Hepatocyte (in vitro differentiated cells): ENCODE measurements at regions not wholly inside any gene's neighbourhood (a gene's known extent, or its start where the extent isn't known, plus 50 kb on each side); places are given as distances from the start of the nearest gene placed in this dataset.

Source experiments
- DNase-seq: peaks from one replicate; pipeline ENCODE4 v3.0.0-alpha.2; 2016; ENCODE audit warnings: low spot score
- H2AFZ ChIP-seq: fragments of 200-600 bp; sonication (generic); 2 replicates; pipeline ENCODE4 v1.6.0; 2016; ENCODE audit warnings: antibody characterized with exemption, mild to moderate bottlenecking
- H3K27ac ChIP-seq: fragments of 200-600 bp; sonication (generic); 2 replicates; pipeline ENCODE4 v1.5.1; 2016; ENCODE audit warnings: mild to moderate bottlenecking
- H3K27me3 ChIP-seq: fragments of 200-600 bp; sonication (generic); 2 replicates; pipeline ENCODE4 v1.6.1; 2016
- H3K36me3 ChIP-seq: fragments of 200-600 bp; sonication (generic); replicated peaks from 2 replicates; pipeline ENCODE4 v1.5.1; 2016; ENCODE audit warnings: low read depth; ENCODE audit not compliant: insufficient read depth
- H3K4me1 ChIP-seq: fragments of 200-600 bp; sonication (generic); 2 replicates; pipeline ENCODE4 v1.5.1; 2016; ENCODE audit warnings: mild to moderate bottlenecking, moderate library complexity; ENCODE audit not compliant: insufficient read depth
- H3K4me2 ChIP-seq: fragments of 200-600 bp; sonication (generic); 2 replicates; pipeline ENCODE4 v1.6.0; 2016
- H3K4me3 ChIP-seq: fragments of 200-600 bp; sonication (generic); 2 replicates; pipeline ENCODE4 v1.5.1; 2016; ENCODE audit warnings: mild to moderate bottlenecking
- H3K79me2 ChIP-seq: fragments of 200-600 bp; sonication (generic); 2 replicates; pipeline ENCODE4 v1.6.0; 2017; ENCODE audit warnings: mild to moderate bottlenecking
- H3K9me2 ChIP-seq: fragments of 200-600 bp; sonication (generic); replicated peaks from 2 replicates; pipeline ENCODE4 v1.6.0; 2017; ENCODE audit warnings: mild to moderate bottlenecking; ENCODE audit not compliant: insufficient read depth
- H3K9me3 ChIP-seq: fragments of 200-600 bp; sonication (generic); 2 replicates; pipeline ENCODE4 v1.5.1; 2016; ENCODE audit warnings: low read depth, mild to moderate bottlenecking
- H4K20me1 ChIP-seq: fragments of 200-600 bp; sonication (generic); 2 replicates; pipeline ENCODE4 v1.6.0; 2016; ENCODE audit warnings: mild to moderate bottlenecking; ENCODE audit not compliant: insufficient read depth, poor library complexity, severe bottlenecking
- EZH2 ChIP-seq: fragments of 200-600 bp; sonication (generic); IDR thresholded peaks from 2 replicates; pipeline ENCODE4 v1.6.1; 2016; ENCODE audit warnings: antibody characterized with exemption, mild to moderate bottlenecking, borderline replicate concordance
- EZH2phosphoT487 ChIP-seq: fragments of 200-600 bp; sonication (generic); IDR thresholded peaks from one replicate; pipeline ENCODE4 v1.6.1; 2018; ENCODE audit warnings: antibody characterized with exemption, mild to moderate bottlenecking, low read depth, moderate library complexity; ENCODE audit not compliant: unreplicated experiment, severe bottlenecking
- WGBS: methylation state at CpG from one replicate; pipeline ENCODE4 v1.1.6; 2016; ENCODE audit warnings: low lambda C conversion rate; ENCODE audit errors: missing lambda C conversion rate; 5-methylcytosine and 5-hydroxymethylcytosine counted together
- TF ChIP-seq, protein P1 (sequence below): fragments of 200-600 bp; sonication (generic); IDR thresholded peaks from 2 replicates; pipeline ENCODE4 v1.5.1; 2016; ENCODE audit warnings: antibody characterized with exemption, mild to moderate bottlenecking; ENCODE audit not compliant: poor library complexity

DNA sequence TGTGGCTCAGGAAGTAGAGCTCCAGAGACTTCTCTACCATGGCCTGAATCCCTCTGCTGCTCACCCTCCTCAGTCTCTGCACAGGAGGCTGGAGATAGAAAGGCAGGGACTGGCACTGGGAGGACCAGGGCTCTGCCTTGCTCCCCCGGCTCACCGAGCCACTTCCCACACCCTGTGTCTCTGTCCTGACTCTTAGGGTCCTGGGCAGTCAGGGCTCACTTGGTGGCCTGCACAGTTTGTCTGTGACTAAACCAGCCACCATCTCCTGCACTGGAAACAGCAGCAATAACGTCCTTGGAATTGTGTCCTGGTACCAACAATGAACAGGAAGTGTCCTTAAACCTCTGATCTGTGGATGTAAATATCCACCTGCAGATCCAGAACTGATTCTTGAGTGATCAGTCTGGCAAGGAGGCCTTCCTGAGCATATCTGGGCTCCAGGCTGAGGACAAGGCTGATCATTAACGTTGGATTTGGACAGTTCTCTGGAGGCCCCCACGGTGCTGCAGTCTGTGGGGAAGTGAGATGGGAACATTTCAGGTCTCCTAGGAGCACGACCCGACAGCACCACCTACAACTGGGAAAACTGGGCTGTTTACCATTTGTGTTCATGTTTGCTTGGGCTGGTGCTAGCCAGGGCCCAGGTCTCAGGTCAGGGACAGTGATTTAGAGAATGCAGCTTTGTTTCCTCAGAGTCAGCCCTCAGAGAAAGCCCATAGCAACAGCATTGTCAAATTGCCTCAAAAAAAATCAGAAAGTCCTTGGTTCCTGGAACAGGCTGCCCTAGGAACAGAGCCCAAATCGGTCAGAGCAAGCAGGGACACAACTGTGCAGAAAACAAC lies 82.5 kb downstream of the ZNF280B start:
- H3K4me1 ChIP-seq, result no peaks in the 10 kb centered on the region
- WGBS, result 67% methylated on average over 8 of the region's 8 CpGs
- H3K4me2 ChIP-seq, result no peak overlapping the region
- no peak overlapping the region for H3K27ac ChIP-seq
- no peak for DNase-seq
- H4K20me1 ChIP-seq, result no peaks in the 10 kb centered on the region
- H2AFZ ChIP-seq, result no peak overlapping the region
- H3K9me3 ChIP-seq, result no peaks in the 10 kb centered on the region
- no peak overlapping the region for H3K4me3 ChIP-seq
- H3K36me3 ChIP-seq, result no peaks in the 10 kb centered on the region
- peaks cover 16% of the 10 kb centered on the region for H3K27me3 ChIP-seq
- TF ChIP-seq, protein P1, sequence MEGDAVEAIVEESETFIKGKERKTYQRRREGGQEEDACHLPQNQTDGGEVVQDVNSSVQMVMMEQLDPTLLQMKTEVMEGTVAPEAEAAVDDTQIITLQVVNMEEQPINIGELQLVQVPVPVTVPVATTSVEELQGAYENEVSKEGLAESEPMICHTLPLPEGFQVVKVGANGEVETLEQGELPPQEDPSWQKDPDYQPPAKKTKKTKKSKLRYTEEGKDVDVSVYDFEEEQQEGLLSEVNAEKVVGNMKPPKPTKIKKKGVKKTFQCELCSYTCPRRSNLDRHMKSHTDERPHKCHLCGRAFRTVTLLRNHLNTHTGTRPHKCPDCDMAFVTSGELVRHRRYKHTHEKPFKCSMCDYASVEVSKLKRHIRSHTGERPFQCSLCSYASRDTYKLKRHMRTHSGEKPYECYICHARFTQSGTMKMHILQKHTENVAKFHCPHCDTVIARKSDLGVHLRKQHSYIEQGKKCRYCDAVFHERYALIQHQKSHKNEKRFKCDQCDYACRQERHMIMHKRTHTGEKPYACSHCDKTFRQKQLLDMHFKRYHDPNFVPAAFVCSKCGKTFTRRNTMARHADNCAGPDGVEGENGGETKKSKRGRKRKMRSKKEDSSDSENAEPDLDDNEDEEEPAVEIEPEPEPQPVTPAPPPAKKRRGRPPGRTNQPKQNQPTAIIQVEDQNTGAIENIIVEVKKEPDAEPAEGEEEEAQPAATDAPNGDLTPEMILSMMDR, result no peak
- TF ChIP-seq EZH2 (no peak), EZH2phosphoT487 (no peak)
- no peaks in the 10 kb centered on the region for H3K9me2 ChIP-seq
- no peaks in the 10 kb centered on the region for H3K79me2 ChIP-seq

DNA sequence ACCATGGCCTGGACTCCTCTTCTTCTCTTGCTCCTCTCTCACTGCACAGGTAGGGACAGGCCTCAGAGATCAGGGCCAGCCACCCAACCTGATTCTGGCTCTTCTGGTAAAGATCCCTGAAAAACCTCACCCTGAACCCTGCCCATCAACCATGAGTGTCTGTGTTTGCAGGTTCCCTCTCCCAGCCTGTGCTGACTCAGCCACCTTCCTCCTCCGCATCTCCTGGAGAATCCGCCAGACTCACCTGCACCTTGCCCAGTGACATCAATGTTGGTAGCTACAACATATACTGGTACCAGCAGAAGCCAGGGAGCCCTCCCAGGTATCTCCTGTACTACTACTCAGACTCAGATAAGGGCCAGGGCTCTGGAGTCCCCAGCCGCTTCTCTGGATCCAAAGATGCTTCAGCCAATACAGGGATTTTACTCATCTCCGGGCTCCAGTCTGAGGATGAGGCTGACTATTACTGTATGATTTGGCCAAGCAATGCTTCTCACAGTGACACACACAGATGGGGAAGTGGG lies 80.9 kb downstream of the ZNF280B start:
- Histone ChIP-seq H3K4me1 (no peaks in the 10 kb centered on the region), H3K9me2 (no peaks in the 10 kb centered on the region), H4K20me1 (no peaks in the 10 kb centered on the region), H3K27me3 (peaks cover 8% of the 10 kb centered on the region), H3K4me2 (no peak overlapping the region), H3K79me2 (no peaks in the 10 kb centered on the region), H3K27ac (no peak overlapping the region), H3K4me3 (no peak overlapping the region), H2AFZ (no peak overlapping the region), H3K36me3 (no peaks in the 10 kb centered on the region), H3K9me3 (no peaks in the 10 kb centered on the region)
- TF ChIP-seq EZH2, result no peak
- no peak for TF ChIP-seq EZH2phosphoT487
- TF ChIP-seq, protein P1, result no peak
- DNase-seq, result no peak
- WGBS, result 89% methylated on average over 4 of the region's 4 CpGs

DNA sequence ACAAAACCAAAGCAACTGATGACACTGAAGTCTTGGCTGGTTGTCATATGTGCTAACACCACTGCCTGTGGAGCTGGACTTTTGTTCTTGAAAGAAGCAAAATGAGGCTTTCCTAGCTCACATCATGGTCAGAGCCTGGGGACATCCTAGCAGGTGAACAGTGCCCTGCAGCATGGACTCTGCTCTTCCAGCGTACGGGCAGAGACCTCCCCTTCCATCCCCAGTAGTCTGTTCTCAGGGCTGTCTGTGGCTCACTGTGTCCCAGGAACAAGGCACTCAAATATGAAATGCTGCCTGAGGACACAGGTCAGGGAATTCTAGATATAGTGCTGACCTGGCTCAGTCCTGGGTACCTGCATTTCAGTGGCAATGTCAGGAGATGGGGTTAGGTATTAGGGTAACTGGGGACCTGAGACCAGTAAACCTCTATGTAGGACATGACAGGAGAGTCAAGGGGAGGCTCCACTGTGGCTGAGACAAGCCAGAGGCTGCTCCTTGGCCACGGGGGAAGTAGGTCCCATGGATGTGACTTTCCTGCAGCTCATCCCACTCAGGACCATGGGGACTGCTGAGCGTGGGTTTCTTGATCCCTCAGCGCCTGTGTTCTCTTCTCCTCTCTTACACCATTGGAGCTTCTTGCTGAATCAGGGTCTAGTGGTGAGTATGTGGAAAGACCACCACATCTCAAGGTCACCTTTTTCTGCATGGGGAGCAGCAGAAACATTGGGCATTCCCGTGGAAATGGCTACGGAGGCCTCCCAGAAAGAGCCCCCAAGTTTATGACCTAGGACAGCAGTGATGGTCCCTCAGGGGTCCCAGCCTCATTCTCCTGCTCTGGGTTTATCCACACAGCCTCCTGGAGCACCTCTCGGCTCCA lies 80.1 kb downstream of the ZNF280B start:
- no peak overlapping the region for H3K4me2 ChIP-seq
- H3K79me2 ChIP-seq, result no peaks in the 10 kb centered on the region
- H3K9me2 ChIP-seq, result no peaks in the 10 kb centered on the region
- H2AFZ ChIP-seq, result no peak overlapping the region
- TF ChIP-seq, protein P1, result no peak
- H3K4me3 ChIP-seq, result no peak overlapping the region
- H3K4me1 ChIP-seq, result no peaks in the 10 kb centered on the region
- H3K27me3 ChIP-seq, result peaks cover 7% of the 10 kb centered on the region
- WGBS, result 74% methylated on average over 8 of the region's 8 CpGs
- H3K9me3 ChIP-seq, result no peaks in the 10 kb centered on the region
- H4K20me1 ChIP-seq, result no peaks in the 10 kb centered on the region
- no peaks in the 10 kb centered on the region for H3K36me3 ChIP-seq
- no peak for DNase-seq
- no peak overlapping the region for H3K27ac ChIP-seq
